GM21529 (cell line): ENCODE measurements at regions not wholly inside any gene's neighbourhood (a gene's known extent, or its start where the extent isn't known, plus 50 kb on each side); places are given as distances from the start of the nearest gene placed in this dataset.

Experiments
- ATAC-seq: cut with Tn5 transposase; IDR thresholded peaks from one replicate; pipeline ENCODE4 v1.9.1; 2021; ENCODE audit not compliant: unreplicated experiment

GRCh38 chr18:60754413-60755009 lies 381.9 kb upstream of the MC4R start:
- no peak for ATAC-seq

GRCh38 chr18:60755134-60755533 lies 382.6 kb upstream of the MC4R start:
- no peak for ATAC-seq

DNA sequence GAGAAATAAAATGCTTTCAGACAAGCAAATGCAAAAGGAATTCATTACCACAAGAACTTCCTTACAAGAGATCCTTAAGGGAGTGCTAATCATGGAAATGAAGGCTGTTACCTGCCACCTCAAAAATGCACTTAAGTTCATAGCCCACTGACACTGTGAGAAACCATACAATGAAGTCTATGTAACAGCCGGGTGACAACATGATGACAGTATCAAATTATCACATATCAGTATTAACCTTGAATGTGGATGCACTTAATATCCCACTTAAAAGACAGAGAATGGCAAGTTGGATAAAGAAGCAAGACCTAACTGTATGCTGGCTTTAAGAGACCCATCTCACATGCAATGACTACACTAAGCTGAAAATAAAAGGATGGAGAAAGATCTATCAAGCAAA lies 403.4 kb upstream of the MC4R start:
- no peak for ATAC-seq

GRCh38 chr18:60784161-60784560 lies 411.6 kb upstream of the MC4R start:
- no peak for ATAC-seq

- no peak for ATAC-seq
Observed at GRCh38 chr18:60794802-60795201, 422.2 kb upstream of the MC4R start.

- no peak for ATAC-seq
Observed at GRCh38 chr18:60804415-60804814, 431.8 kb upstream of the MC4R start.

DNA sequence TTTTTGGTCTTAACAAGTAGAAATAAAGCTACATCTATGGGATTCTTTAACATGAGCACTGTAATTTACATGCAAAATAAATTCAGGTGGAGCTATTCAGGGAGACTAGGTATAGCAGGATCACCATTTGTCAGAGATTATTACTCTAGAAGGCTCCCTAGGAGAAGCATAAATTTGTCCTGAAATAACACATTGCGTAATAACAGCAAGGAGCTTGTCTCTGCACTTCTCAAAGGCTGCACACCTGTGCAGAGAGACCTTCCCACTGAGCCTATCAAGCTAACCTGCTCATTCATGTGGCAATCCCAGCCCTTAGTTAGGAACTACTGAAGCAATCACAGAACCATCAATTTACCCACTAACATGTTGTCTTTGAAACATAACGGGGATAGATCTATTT lies 437.4 kb upstream of the MC4R start:
- ATAC-seq, result no peak

DNA sequence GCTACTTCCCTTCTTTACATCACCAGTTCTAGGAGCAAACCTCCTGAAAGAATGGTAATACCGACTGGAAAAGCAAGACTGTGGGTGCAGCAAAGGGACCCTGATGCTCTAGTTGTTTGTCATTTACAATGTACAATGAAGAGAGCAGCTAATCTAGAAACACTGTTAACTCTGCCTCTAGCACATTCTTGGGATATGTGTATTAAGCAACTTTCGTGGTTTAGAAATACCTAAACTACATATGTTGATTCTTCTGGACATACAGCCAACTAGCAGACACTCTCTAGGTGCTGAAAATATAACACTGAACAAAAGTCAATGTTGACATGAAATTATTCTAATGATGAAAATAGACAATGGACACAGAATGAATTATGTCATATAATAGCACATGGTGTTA lies 440.3 kb upstream of the MC4R start:
- ATAC-seq, result no peak

- ATAC-seq, result no peak
Observed at GRCh38 chr18:60826346-60826745, 453.8 kb upstream of the MC4R start.

GRCh38 chr18:60831971-60832370 lies 459.4 kb upstream of the MC4R start:
- ATAC-seq, result no peak

DNA sequence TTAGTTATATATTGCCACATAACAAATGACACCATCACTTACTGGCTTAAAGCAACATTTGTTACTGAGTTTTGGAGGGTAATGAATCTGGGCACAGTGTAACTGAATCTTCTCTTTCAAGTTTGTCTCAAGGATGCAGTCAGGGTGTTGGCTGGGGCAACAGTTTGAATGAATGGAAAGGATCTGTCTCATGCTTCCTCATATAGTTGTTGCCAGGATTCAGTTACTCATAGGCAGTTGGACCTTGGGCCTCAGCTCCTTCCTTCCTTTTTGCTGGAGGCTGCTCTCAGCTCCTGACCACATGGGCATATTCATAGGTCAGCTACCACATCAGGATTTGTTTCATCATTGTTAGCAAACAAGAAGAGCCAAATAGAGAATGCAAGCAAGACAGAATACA lies 466.1 kb upstream of the MC4R start:
- ATAC-seq, result no peak

- no peak for ATAC-seq
Observed at GRCh38 chr18:60846396-60846795, 473.8 kb upstream of the MC4R start.

DNA sequence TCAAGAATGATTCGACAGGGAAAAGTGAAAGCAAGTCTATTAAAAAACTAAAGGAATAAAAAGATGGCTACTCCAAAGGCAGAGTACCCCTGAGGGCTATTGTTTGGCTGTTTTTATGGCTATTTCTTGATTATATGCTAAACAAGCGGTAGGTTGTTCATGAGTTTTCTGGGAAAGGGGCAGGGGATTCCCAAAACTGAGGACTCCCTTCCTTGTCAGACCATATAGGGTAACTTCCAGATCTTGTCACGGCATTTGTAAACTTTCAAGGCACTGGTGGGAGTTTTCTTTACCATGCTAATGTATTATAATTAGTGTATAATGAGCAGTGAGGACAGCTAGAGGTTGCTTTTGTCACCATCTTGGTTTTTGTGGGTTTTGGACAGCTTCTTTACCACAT lies 474.9 kb upstream of the MC4R start:
- ATAC-seq, result no peak

DNA sequence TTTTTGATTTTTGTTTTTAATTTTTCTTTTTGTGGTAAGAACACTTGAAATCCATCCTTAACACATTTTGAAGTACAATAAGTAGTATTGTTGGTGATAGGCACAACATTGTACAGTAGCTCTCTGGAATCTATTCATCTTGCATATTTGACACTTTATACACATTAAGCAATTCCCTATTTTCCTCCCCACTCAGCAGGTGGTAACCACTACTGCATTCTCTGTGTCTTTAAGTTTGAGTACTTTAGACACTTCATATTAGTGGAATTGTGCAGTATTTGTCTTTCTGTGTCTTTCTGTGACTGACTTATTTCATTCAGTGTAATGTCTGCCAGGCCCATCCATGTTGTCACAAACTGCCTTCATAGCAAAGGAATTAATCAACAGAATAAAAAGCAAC lies 471.7 kb upstream of the CDH20 start:
- ATAC-seq, result no peak

DNA sequence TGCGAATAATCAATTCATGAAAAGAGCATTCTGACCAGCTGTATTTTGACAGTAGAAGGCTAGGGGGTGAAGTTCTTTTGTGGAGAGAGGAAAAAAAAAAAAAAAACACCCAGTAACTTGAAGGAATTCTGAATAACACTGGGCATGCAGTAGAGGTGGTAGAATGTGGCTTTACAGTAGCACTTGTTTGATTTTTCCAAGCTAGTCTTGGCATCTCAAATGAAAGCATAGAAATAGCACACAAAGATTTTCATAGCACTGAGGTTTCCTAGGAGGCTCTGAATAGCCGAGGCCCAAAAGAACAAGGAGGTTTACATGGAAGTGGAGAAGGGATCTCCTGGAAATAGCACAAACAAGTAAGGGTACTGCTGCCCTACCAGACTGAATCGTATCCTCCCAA lies 470.2 kb upstream of the CDH20 start:
- no peak for ATAC-seq

DNA sequence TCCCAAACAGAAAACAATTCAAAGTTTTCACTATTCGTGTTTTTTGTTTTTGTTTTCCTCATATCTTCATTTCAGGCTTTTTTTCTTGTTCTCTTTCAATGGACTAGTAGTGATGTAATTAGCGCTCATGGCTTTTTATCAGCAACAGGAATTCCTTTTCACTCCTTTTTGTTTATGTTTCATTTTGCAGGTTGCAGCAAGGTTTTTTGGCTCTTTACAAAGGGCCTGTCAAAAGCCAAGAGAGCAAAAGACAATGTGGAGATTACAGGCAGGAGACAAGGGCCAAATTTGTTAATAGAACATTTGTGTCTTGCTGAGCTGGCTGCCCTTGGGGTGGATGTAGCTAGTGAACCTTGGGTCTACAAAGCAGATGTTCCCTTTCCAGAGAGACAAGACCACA lies 467.4 kb upstream of the CDH20 start:
- no peak for ATAC-seq

- no peak for ATAC-seq
Observed at GRCh38 chr18:60870261-60871153, 462.7 kb upstream of the CDH20 start.

- ATAC-seq, result no peak
Observed at GRCh38 chr18:60872434-60872833, 460.8 kb upstream of the CDH20 start.

DNA sequence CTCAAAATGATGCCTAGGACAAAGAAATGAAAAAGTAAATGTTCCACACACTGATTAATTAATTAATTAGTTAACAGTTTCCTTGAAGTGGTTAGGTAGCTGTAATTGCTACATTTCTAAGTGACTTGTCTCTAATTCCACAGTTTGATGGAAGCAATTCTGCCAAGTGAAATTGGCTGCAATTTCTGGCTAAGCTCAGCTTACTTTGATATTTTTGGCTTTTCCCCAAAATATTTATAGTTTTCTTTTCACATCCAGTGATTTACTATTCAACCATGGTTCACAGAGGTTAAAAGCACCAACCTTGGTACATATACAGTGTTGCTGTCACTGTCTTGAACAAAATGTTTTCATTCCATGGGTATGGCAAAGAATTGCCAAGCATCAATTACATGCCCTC lies 459.5 kb upstream of the CDH20 start:
- ATAC-seq, result no peak

- ATAC-seq, result no peak
Observed at GRCh38 chr18:60875957-60876507, 457.2 kb upstream of the CDH20 start.

DNA sequence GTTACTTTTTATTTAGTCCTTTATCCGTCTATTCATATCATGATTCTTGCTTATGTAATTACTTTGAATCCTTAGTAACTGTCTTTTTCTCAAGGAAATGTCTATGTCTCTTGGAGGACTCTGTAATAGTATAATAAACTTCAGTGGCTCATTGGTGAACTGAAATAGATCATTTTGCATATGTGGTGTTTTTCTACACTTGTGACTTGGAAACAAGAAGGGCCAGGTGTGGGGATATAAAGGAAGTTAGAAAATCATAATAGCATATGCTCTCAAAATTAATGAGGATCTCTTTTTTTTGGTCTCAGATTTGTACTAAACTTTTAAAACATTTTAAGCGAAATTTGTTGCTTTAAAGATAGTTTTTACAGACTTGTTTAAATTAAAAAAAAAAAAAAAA lies 453.0 kb upstream of the CDH20 start:
- ATAC-seq, result no peak

GRCh38 chr18:60883587-60883986 lies 449.6 kb upstream of the CDH20 start:
- ATAC-seq, result no peak
